ENCODE measurements at regions not wholly inside any gene's neighbourhood (a gene's known extent, or its start where the extent isn't known, plus 50 kb on each side); places are given as distances from the start of the nearest gene placed in this dataset.

- TF ChIP-seq EZH2 (IDR thresholded peaks at IDR 0.05; ENCODE audit: insufficient read depth, poor library complexity, severe bottlenecking): no peak
- no peak for TF ChIP-seq EZH2phosphoT487 (IDR thresholded peaks at IDR 0.05; ENCODE audit: insufficient read depth, low read depth)
Observed at GRCh38 chr5:159851053-159851452, 65.2 kb upstream of the ADRA1B start.

All from GM23248 (cell line).